ENCODE measurements at regions not wholly inside any gene's neighbourhood (a gene's known extent, or its start where the extent isn't known, plus 50 kb on each side); places are given as distances from the start of the nearest gene placed in this dataset.

DNA sequence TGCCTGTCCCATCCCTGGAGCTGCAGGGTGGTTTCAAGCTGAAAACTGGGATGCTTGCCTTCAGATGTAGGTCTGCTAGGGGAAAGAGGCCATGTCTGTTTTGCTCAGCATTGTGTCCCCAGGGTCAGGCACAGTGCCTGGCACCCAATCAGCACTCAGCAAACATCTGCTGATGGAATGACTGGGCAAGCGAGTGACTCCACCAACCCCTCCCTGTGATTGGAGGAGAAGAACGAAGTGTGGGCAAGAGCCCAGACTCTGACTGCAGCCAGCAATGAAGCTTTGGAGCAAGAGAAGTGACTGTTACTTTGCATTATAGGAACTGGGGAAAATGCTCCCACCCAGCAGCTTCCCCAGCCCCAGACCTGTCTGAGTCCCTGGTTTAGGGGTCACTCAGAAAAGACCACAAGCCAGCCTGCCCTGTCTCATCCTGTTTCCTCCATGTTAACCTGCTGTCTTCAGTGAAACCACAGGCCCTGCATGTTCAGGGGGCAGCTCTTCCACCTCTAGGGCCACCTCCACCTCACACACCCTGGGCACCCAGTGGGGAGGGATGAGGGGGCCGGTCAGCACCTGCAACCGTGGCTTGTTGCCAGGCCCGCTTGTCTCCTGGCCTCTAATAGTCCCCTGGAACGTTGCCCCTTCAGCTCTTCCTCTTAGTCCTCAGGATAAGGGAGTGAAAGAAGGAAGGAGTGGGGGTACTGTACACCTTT is 147.4 kb downstream of the TRIM29 start:
- Histone ChIP-seq H3K27me3 (no peaks in the 10 kb centered on the region), H3K36me3 (no peaks in the 10 kb centered on the region), H3K4me3 (replicated peaks in 1 of 3) (no peak overlapping the region), H3K27ac (no peak overlapping the region), H3K9me3 (no peaks in the 10 kb centered on the region), H3K4me1 (no peaks in the 10 kb centered on the region)
- 60 to 68% methylated on average over 6 of the region's 6 CpGs for WGBS, 2 donors
- DNase-seq = no peak
- intact Hi-C loops (cut with DNase I) = no loop called here
- TF ChIP-seq POLR2A (IDR thresholded peaks at IDR 0.05) = no peak
- TF ChIP-seq, protein P1, sequence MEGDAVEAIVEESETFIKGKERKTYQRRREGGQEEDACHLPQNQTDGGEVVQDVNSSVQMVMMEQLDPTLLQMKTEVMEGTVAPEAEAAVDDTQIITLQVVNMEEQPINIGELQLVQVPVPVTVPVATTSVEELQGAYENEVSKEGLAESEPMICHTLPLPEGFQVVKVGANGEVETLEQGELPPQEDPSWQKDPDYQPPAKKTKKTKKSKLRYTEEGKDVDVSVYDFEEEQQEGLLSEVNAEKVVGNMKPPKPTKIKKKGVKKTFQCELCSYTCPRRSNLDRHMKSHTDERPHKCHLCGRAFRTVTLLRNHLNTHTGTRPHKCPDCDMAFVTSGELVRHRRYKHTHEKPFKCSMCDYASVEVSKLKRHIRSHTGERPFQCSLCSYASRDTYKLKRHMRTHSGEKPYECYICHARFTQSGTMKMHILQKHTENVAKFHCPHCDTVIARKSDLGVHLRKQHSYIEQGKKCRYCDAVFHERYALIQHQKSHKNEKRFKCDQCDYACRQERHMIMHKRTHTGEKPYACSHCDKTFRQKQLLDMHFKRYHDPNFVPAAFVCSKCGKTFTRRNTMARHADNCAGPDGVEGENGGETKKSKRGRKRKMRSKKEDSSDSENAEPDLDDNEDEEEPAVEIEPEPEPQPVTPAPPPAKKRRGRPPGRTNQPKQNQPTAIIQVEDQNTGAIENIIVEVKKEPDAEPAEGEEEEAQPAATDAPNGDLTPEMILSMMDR (IDR thresholded peaks at IDR 0.05) = no peak

DNA sequence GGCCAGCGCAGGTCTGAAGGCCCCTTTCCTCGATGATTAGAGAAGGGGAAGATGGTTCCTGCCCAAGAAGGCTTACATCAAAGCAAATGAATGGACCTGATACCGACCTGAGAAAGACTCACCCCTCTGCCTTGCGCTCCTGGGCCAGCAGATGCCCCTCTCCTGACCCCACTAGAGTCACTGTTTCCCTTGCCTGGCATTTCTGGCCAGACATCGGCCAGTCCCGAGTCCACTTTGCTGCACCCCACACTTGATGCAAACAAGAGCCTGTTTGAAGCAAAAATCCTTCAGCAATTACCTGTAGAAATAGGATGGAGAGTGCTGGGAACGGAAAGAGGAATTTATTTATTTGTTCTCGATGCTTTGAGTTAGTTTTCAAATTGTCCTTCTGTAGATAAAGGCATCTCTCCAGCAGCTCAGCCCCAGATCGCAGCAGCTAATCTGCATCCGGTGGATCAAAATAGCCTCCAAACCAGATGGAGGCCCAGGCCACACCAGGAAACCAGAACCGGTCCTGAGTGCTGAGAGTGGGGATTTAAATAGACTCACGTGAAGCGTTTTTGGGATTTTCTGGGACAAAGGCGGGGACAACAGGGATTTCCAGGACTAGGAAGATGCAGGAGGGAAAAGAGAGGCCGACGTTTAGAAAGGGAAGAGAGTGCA is 148.6 kb downstream of the TRIM29 start:
- Histone ChIP-seq H3K27ac (no peak overlapping the region), H3K9me3 (no peaks in the 10 kb centered on the region), H3K4me1 (no peaks in the 10 kb centered on the region), H3K27me3 (no peaks in the 10 kb centered on the region), H3K36me3 (no peaks in the 10 kb centered on the region), H3K4me3 (replicated peaks in 1 of 3) (no peak overlapping the region)
- TF ChIP-seq, protein P1 (IDR thresholded peaks at IDR 0.05) = no peak
- TF ChIP-seq POLR2A (IDR thresholded peaks at IDR 0.05) = no peak
- DNase-seq = no peak
- intact Hi-C loops (cut with DNase I) = no loop called here
- WGBS, 2 donors = 59 to 61% methylated on average over 16 of the region's 16 CpGs

DNA sequence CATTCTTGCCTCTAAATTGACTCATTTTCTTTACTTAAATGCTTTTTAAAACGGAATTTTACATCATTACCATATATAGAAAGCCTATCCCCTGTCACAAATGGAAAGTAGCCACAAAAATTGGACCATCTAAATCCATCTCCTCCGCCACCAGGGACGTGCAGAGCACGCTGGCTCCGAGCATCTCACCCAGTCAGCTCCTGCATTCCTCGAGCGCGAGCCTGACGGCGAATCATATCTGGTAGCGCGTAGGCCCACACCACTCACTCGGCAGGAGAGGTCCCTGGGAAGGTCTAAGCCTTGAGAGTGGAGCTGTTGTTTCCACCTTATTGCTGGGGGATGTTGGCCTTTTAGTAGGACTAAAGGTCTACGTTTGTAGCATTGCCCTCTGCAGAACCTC is 152.4 kb downstream of the TRIM29 start:
- H3K9me3 ChIP-seq = no peaks in the 10 kb centered on the region
- WGBS, 2 donors = 90 to 91% methylated on average over 14 of the region's 14 CpGs
- intact Hi-C loops (cut with DNase I) = no loop called here
- H3K4me1 ChIP-seq = no peaks in the 10 kb centered on the region
- no peak for DNase-seq
- H3K27me3 ChIP-seq = no peaks in the 10 kb centered on the region
- no peak overlapping the region for H3K27ac ChIP-seq
- TF ChIP-seq, protein P1 (IDR thresholded peaks at IDR 0.05) = no peak
- TF ChIP-seq POLR2A (IDR thresholded peaks at IDR 0.05) = no peak
- no peak overlapping the region for H3K4me3 ChIP-seq (replicated peaks in 1 of 3)
- no peaks in the 10 kb centered on the region for H3K36me3 ChIP-seq

DNA sequence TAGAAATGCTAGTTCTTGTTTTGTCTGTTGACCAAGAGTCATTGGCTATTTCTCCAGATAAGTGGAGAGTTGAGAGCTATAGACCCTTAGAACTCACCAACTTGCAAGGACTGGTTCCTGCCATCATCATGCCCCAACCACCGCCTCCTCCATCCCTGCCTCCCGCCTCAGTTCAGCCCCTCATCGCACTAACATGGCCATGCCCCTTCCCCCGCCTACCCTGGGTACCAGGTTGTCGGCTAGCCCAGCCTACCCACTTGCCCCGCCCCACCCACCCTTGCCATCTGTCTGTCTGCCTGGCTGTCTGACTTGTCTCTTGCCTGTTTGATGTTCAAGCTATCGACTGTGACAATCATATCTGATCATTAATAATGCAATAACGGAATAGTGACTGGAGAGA is 154.1 kb downstream of the TRIM29 start:
- Histone ChIP-seq H3K4me1 (no peaks in the 10 kb centered on the region), H3K27ac (no peak overlapping the region), H3K36me3 (no peaks in the 10 kb centered on the region), H3K4me3 (replicated peaks in 1 of 3) (no peak overlapping the region), H3K27me3 (no peaks in the 10 kb centered on the region), H3K9me3 (no peaks in the 10 kb centered on the region)
- no peak for DNase-seq
- 87 to 94% methylated on average over 8 of the region's 8 CpGs for WGBS, 2 donors
- intact Hi-C loops (cut with DNase I) = no loop called here
- TF ChIP-seq, protein P1 (IDR thresholded peaks at IDR 0.05) = no peak
- no peak for TF ChIP-seq POLR2A (IDR thresholded peaks at IDR 0.05)

DNA sequence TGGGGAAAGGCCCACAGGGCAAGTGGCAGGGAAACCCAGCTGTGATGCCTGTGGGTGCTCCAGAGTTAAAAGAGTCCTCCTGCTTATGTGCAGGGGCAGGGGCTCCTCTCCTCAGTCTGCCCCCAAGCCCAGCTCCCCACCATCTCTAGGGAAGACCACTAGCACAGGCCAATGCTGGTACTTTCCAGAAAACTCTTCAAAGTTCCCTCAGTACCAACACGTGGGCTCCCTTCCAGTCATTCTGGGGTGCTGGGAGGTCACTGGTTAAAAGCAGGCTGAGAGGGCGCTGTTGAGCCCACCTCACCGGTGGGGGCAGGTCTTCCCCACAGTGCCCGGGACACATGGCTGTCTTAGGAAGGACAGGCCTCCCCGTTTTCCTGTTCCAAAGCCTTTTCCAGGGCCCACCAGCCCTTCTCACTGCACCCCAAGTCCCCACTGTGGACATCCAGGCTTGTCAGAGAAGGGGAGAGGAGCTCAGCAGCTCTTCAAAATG is 154.6 kb downstream of the TRIM29 start:
- no peak overlapping the region for H3K27ac ChIP-seq
- no peak for DNase-seq
- H3K27me3 ChIP-seq = no peaks in the 10 kb centered on the region
- intact Hi-C loops (cut with DNase I) = no loop called here
- no peaks in the 10 kb centered on the region for H3K4me1 ChIP-seq
- no peaks in the 10 kb centered on the region for H3K36me3 ChIP-seq
- H3K4me3 ChIP-seq (replicated peaks in 1 of 3) = no peak overlapping the region
- TF ChIP-seq, protein P1 (IDR thresholded peaks at IDR 0.05) = no peak
- TF ChIP-seq POLR2A (IDR thresholded peaks at IDR 0.05) = no peak
- H3K9me3 ChIP-seq = no peaks in the 10 kb centered on the region
- WGBS, 2 donors = 41 to 44% methylated on average over 3 to 5 of the region's 5 CpGs
